Endodermal cell (in vitro differentiated cells): ENCODE measurements at regions not wholly inside any gene's neighbourhood (a gene's known extent, or its start where the extent isn't known, plus 50 kb on each side); places are given as distances from the start of the nearest gene placed in this dataset.

Experiments
- DNase-seq: peaks from one replicate; pipeline ENCODE4 v3.0.0-alpha.2; 2017
- H3K27ac ChIP-seq: 2 replicates; pipeline ENCODE4 v1.5.1; 2013; ENCODE audit warnings: mild to moderate bottlenecking, low read depth, low read length, moderate library complexity
- H3K27me3 ChIP-seq: 2 replicates; pipeline ENCODE4 v1.6.1; 2013; ENCODE audit warnings: mild to moderate bottlenecking, low read length, moderate library complexity; ENCODE audit not compliant: insufficient read depth, control insufficient read depth, poor library complexity, severe bottlenecking
- H3K36me3 ChIP-seq: 2 replicates; pipeline ENCODE4 v1.7.0; 2013; ENCODE audit warnings: mild to moderate bottlenecking, low read length, moderate library complexity; ENCODE audit not compliant: control insufficient read depth, insufficient read depth
- H3K4me1 ChIP-seq: one replicate; pipeline ENCODE4 v1.7.0; 2013; ENCODE audit warnings: low read length; ENCODE audit not compliant: control insufficient read depth, insufficient read depth
- H3K4me3 ChIP-seq: 2 replicates; pipeline ENCODE4 v1.5.1; 2013; ENCODE audit warnings: mild to moderate bottlenecking, low read length, moderate library complexity
- H3K9ac ChIP-seq: 2 replicates; pipeline ENCODE4 v1.6.1; 2013; ENCODE audit warnings: mild to moderate bottlenecking, low read length, moderate library complexity; ENCODE audit not compliant: poor library complexity, severe bottlenecking; ENCODE audit errors: extremely low read depth
- H3K9me3 ChIP-seq: 2 replicates; pipeline ENCODE4 v1.6.1; 2013; ENCODE audit warnings: mild to moderate bottlenecking, low read length, moderate library complexity; ENCODE audit not compliant: control insufficient read depth
- H3K27ac Mint-ChIP-seq: 2 replicates; pipeline ENCODE4 v1.8.0; 2020; ENCODE audit warnings: mixed read lengths
- H3K27me3 Mint-ChIP-seq: 2 replicates; pipeline ENCODE4 v1.8.0; 2021; ENCODE audit warnings: mild to moderate bottlenecking, mixed read lengths; ENCODE audit not compliant: insufficient read depth
- H3K36me3 Mint-ChIP-seq: 2 replicates; pipeline ENCODE4 v1.8.0; 2020; ENCODE audit warnings: low read depth, mixed read lengths
- H3K4me1 Mint-ChIP-seq: 2 replicates; pipeline ENCODE4 v1.8.0; 2020; ENCODE audit warnings: mixed read lengths
- H3K4me3 Mint-ChIP-seq: 2 replicates; pipeline ENCODE4 v1.8.0; 2020; ENCODE audit warnings: mild to moderate bottlenecking, moderate library complexity, mixed read lengths
- H3K9me3 Mint-ChIP-seq: 2 replicates; pipeline ENCODE4 v1.8.0; 2020; ENCODE audit warnings: mild to moderate bottlenecking, mixed read lengths
- WGBS, 2 experiments: methylation state at CpG; one replicate each; pipeline versions ENCODE4 v1.1.5 to v1.1.7; 2013; ENCODE audit warnings: missing lambda C conversion rate in 2 of 2, mixed read lengths in 1 of 2; ENCODE audit not compliant: insufficient coverage in 1 of 2, insufficient read length in 1 of 2; 5-methylcytosine and 5-hydroxymethylcytosine counted together
- TF ChIP-seq, protein P1 (sequence below): fragments of 200-600 bp; sonication (generic); conservative IDR thresholded peaks from 2 replicates; pipeline ENCODE4 v1.5.0; 2021; ENCODE audit warnings: antibody characterized with exemption, mild to moderate bottlenecking

DNA sequence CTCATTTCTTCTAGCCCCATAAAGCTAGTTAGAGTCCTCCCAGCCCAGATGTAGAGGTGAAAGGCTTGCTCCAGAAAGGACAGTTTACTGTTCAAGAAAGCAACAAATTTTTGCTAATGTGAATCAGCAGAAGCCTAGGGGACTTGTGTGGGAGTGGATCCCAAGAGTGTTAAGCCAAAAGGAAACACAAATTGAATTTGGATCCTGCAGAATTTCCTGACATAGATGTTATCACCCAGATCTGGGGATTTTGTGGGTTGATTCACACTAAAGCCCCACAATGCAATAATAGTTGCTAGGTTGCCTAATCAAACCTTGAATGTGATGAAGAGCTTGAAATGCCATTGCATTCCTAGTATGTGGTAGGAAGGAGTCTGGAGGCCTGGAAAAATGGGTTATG lies 135.2 kb upstream of the HS3ST3A1 start:
- Mint-ChIP-seq H3K9me3 (peaks cover 22% of the 10 kb centered on the region), H3K4me3 (no peak overlapping the region), H3K27ac (no peak overlapping the region), H3K27me3 (no peaks in the 10 kb centered on the region), H3K36me3 (peaks cover 5% of the 10 kb centered on the region), H3K4me1 (peaks cover 3% of the 10 kb centered on the region)
- no peaks in the 10 kb centered on the region for H3K36me3 ChIP-seq
- no peak overlapping the region for H3K4me3 ChIP-seq
- DNase-seq: no peak
- H3K4me1 ChIP-seq: no peaks in the 10 kb centered on the region
- TF ChIP-seq, protein P1, sequence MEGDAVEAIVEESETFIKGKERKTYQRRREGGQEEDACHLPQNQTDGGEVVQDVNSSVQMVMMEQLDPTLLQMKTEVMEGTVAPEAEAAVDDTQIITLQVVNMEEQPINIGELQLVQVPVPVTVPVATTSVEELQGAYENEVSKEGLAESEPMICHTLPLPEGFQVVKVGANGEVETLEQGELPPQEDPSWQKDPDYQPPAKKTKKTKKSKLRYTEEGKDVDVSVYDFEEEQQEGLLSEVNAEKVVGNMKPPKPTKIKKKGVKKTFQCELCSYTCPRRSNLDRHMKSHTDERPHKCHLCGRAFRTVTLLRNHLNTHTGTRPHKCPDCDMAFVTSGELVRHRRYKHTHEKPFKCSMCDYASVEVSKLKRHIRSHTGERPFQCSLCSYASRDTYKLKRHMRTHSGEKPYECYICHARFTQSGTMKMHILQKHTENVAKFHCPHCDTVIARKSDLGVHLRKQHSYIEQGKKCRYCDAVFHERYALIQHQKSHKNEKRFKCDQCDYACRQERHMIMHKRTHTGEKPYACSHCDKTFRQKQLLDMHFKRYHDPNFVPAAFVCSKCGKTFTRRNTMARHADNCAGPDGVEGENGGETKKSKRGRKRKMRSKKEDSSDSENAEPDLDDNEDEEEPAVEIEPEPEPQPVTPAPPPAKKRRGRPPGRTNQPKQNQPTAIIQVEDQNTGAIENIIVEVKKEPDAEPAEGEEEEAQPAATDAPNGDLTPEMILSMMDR: no peak
- no peak overlapping the region for H3K27ac ChIP-seq
- H3K27me3 ChIP-seq: no peaks in the 10 kb centered on the region
- H3K9ac ChIP-seq: no peak overlapping the region
- H3K9me3 ChIP-seq: peaks cover 19% of the 10 kb centered on the region

DNA sequence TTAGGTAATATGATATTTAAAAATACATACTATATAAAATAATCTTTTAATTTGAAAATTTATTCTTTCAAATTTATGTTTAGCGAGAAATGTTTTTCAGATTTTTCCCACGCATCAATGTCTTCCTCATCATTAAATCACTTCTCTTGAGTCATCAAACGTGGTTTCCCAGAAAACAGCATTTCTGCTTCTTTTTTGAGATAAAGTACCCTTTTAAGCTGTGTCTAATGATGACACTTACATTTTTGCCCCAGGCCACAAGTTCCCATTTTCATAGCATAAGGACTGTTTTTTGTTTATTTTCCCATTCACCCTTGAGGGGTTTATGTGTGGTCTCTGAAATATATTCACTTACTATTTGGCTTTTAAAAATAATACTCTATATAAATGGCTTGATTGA lies 139.0 kb upstream of the HS3ST3A1 start:
- no peak overlapping the region for H3K4me3 ChIP-seq
- no peak overlapping the region for H3K27ac ChIP-seq
- H3K9me3 ChIP-seq: peaks cover 13% of the 10 kb centered on the region
- no peak overlapping the region for H3K9ac ChIP-seq
- no peak for DNase-seq
- H3K36me3 ChIP-seq: no peaks in the 10 kb centered on the region
- H3K4me1 ChIP-seq: no peaks in the 10 kb centered on the region
- Mint-ChIP-seq H3K9me3 (peaks cover 11% of the 10 kb centered on the region), H3K27me3 (peaks cover 3% of the 10 kb centered on the region), H3K4me3 (no peak overlapping the region), H3K27ac (no peak overlapping the region), H3K36me3 (no peaks in the 10 kb centered on the region), H3K4me1 (peaks cover 2% of the 10 kb centered on the region)
- TF ChIP-seq, protein P1: no peak
- WGBS, 2 experiments: 90% methylated on average over 2 to 3 of the region's 3 CpGs
- no peaks in the 10 kb centered on the region for H3K27me3 ChIP-seq

DNA sequence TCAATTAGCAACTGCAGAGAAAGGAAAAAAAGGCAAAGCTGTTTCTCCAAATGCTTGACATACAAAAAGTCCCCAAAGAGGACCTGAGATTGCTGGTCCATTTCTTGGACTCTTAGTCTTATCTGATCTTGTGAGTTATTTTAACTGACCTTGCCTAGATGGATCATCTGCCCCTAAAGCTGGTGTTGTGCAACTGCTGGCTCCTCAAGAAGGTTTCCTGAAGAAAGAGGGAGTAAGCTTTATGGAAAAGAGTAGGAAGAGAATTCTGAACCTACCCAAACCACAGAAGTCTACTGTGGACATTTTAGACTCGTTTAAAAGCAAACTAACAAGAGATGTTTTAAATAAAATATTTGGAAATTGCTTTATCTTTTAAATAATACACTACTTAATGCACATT lies 140.0 kb upstream of the HS3ST3A1 start:
- no peak overlapping the region for H3K27ac ChIP-seq
- no CpG with 5 or more reads among the region's 1 CpG for WGBS, 2 experiments

More for the DNA sequence above, 140.0 kb upstream of the HS3ST3A1 start:
- Histone ChIP-seq H3K36me3 (no peaks in the 10 kb centered on the region), H3K27me3 (no peaks in the 10 kb centered on the region), H3K4me3 (no peak overlapping the region), H3K9me3 (peaks cover 13% of the 10 kb centered on the region), H3K9ac (no peak overlapping the region), H3K4me1 (no peaks in the 10 kb centered on the region)
- TF ChIP-seq, protein P1: no peak
- Mint-ChIP-seq H3K27ac (no peak overlapping the region), H3K27me3 (peaks cover 3% of the 10 kb centered on the region), H3K4me1 (no peaks in the 10 kb centered on the region), H3K9me3 (peaks cover 11% of the 10 kb centered on the region), H3K4me3 (no peak overlapping the region), H3K36me3 (no peaks in the 10 kb centered on the region)
- no peak for DNase-seq
